Activated CD4-positive, alpha-beta T cell treated with anti-CD3 and anti-CD28 coated beads for 36 hours (primary cell): ENCODE measurements at regions not wholly inside any gene's neighbourhood (a gene's known extent, or its start where the extent isn't known, plus 50 kb on each side); places are given as distances from the start of the nearest gene placed in this dataset.

Source experiments
- ATAC-seq: fragments of 200-7000 bp; cut with Tn5 transposase; one replicate; pipeline ENCODE4 v1.10.0; 2021; ENCODE audit warnings: mild to moderate bottlenecking, moderate library complexity
- CTCF ChIA-PET: fragments of 350-600 bp; sonication (Branson Sonifier 250); formaldehyde crosslinking; loops from one replicate; lab custom pipeline; 2021; ENCODE audit warnings: antibody characterized with exemption; lab: Charles Lee
- POLR2A ChIA-PET: fragments of 350-600 bp; sonication (Branson Sonifier 250); formaldehyde crosslinking; loops from one replicate; lab custom pipeline; 2021; ENCODE audit warnings: antibody characterized with exemption, inconsistent platforms; lab: Charles Lee
- DNase-seq: peaks from one replicate; pipeline ENCODE4 v3.0.0-alpha.2; 2020
- H3K27ac Mint-ChIP-seq: one replicate; pipeline ENCODE4 v1.8.0; 2021; ENCODE audit warnings: mixed read lengths
- H3K27me3 Mint-ChIP-seq: one replicate; pipeline ENCODE4 v1.8.0; 2021; ENCODE audit warnings: mixed read lengths
- H3K36me3 Mint-ChIP-seq: one replicate; pipeline ENCODE4 v1.8.0; 2021; ENCODE audit warnings: low read depth, mixed read lengths
- H3K4me1 Mint-ChIP-seq: one replicate; pipeline ENCODE4 v1.8.0; 2021; ENCODE audit warnings: mixed read lengths
- H3K4me3 Mint-ChIP-seq: one replicate; pipeline ENCODE4 v1.8.0; 2021; ENCODE audit warnings: mild to moderate bottlenecking, moderate library complexity, mixed read lengths
- H3K9me3 Mint-ChIP-seq: one replicate; pipeline ENCODE4 v1.8.0; 2021; ENCODE audit warnings: low read depth, mixed read lengths
- intact Hi-C, 2 experiments: fragments of 100-400 bp; cut with DNase I in 1 of 2; cut with micrococcal nuclease in 1 of 2; formaldehyde crosslinking; loops; one replicate each; pipeline versions ENCODE4 v1.14.2 to v1.15.1; 2022 to 2024; cut with DNase I, micrococcal nuclease

GRCh38 chr14:33871394-33871793 is 79.5 kb downstream of the EGLN3 start:
- Mint-ChIP-seq H3K27me3 (no peaks in the 10 kb centered on the region), H3K4me3 (no peak overlapping the region), H3K9me3 (peaks cover 23% of the 10 kb centered on the region), H3K27ac (no peak overlapping the region), H3K4me1 (no peaks in the 10 kb centered on the region), H3K36me3 (peaks cover 7% of the 10 kb centered on the region)
- ChIA-PET CTCF (no interaction called here), POLR2A (no interaction called here)
- intact Hi-C loops: no loop called here
- DNase-seq (no peak), ATAC-seq (no peak)

GRCh38 chr14:33866425-33867088 is 84.3 kb downstream of the EGLN3 start:
- POLR2A ChIA-PET: no interaction called here
- Mint-ChIP-seq H3K4me1 (no peaks in the 10 kb centered on the region), H3K27ac (no peak overlapping the region), H3K36me3 (no peaks in the 10 kb centered on the region), H3K9me3 (no peaks in the 10 kb centered on the region), H3K27me3 (no peaks in the 10 kb centered on the region), H3K4me3 (no peak overlapping the region)
- DNase-seq (no peak), ATAC-seq (no peak)
- CTCF ChIA-PET: interaction anchor here (0.8 kb wide), 1 partner anchor 628 kb away, joined by 4 read pairs; no protein-coding TSS in a partner anchor
- intact Hi-C loops: no loop called here

GRCh38 chr14:33862261-33862802 is 88.5 kb downstream of the EGLN3 start:
- H3K4me1 Mint-ChIP-seq: no peaks in the 10 kb centered on the region
- no peak overlapping the region for H3K4me3 Mint-ChIP-seq
- ChIA-PET CTCF (interaction anchor here (1.7 kb wide), 1 partner anchor 24 kb away, joined by 4 read pairs; no protein-coding TSS in a partner anchor), POLR2A (no interaction called here)
- H3K9me3 Mint-ChIP-seq: no peaks in the 10 kb centered on the region
- no peaks in the 10 kb centered on the region for H3K27me3 Mint-ChIP-seq
- H3K27ac Mint-ChIP-seq: no peak overlapping the region
- intact Hi-C loops: no loop called here
- DNase-seq (no peak), ATAC-seq (no peak)
- no peaks in the 10 kb centered on the region for H3K36me3 Mint-ChIP-seq

- Mint-ChIP-seq H3K27me3 (no peaks in the 10 kb centered on the region), H3K4me3 (no peak overlapping the region), H3K4me1 (no peaks in the 10 kb centered on the region), H3K27ac (no peak overlapping the region), H3K36me3 (no peaks in the 10 kb centered on the region), H3K9me3 (no peaks in the 10 kb centered on the region)
- ATAC-seq (no peak), DNase-seq (no peak)
- intact Hi-C loops: no loop called here
- POLR2A ChIA-PET: no interaction called here
- CTCF ChIA-PET: interaction anchor here (0.7 to 1.3 kb wide), 4 partner anchors 11 to 442 kb away, joined by 3 to 4 read pairs (median 3); no protein-coding TSS in a partner anchor
Measured at GRCh38 chr14:33859306-33859705, 91.6 kb downstream of the EGLN3 start.

GRCh38 chr14:33857650-33858049 is 93.2 kb downstream of the EGLN3 start:
- H3K27me3 Mint-ChIP-seq: no peaks in the 10 kb centered on the region
- no peaks in the 10 kb centered on the region for H3K36me3 Mint-ChIP-seq
- intact Hi-C loops: no loop called here
- H3K4me1 Mint-ChIP-seq: no peaks in the 10 kb centered on the region
- no peak overlapping the region for H3K27ac Mint-ChIP-seq
- CTCF ChIA-PET: interaction anchor here (0.6 to 1.3 kb wide), 3 partner anchors 10 to 13 kb away, joined by 3 to 4 read pairs (median 3); no protein-coding TSS in a partner anchor
- H3K9me3 Mint-ChIP-seq: no peaks in the 10 kb centered on the region
- H3K4me3 Mint-ChIP-seq: no peak overlapping the region
- POLR2A ChIA-PET: no interaction called here
- DNase-seq: no peak
- ATAC-seq: no peak

GRCh38 chr14:33855672-33856071 is 95.2 kb downstream of the EGLN3 start:
- H3K9me3 Mint-ChIP-seq: no peaks in the 10 kb centered on the region
- DNase-seq (no peak), ATAC-seq (no peak)
- H3K27ac Mint-ChIP-seq: no peak overlapping the region
- H3K4me1 Mint-ChIP-seq: no peaks in the 10 kb centered on the region
- CTCF ChIA-PET: interaction anchor here (0.7 kb wide), 1 partner anchor 211 kb away, joined by 3 read pairs; no protein-coding TSS in a partner anchor
- no peak overlapping the region for H3K4me3 Mint-ChIP-seq
- H3K36me3 Mint-ChIP-seq: no peaks in the 10 kb centered on the region
- intact Hi-C loops: no loop called here
- no peaks in the 10 kb centered on the region for H3K27me3 Mint-ChIP-seq
- POLR2A ChIA-PET: no interaction called here
